HG03175 (cell line): ENCODE measurements at regions not wholly inside any gene's neighbourhood (a gene's known extent, or its start where the extent isn't known, plus 50 kb on each side); places are given as distances from the start of the nearest gene placed in this dataset.
A peak's percentile ranks its signal among the peaks of the same experiment; 100 is the strongest.

Experiments used
- ATAC-seq: cut with Tn5 transposase; IDR thresholded peaks from one replicate; pipeline ENCODE4 v1.9.1; 2021; ENCODE audit warnings: mild to moderate bottlenecking, moderate library complexity; ENCODE audit not compliant: unreplicated experiment

- ATAC-seq, result peak; percentile 50
These were observed 299.7 kb downstream of the CWC27 start for GRCh38 chr5:65068410-65068809.

DNA sequence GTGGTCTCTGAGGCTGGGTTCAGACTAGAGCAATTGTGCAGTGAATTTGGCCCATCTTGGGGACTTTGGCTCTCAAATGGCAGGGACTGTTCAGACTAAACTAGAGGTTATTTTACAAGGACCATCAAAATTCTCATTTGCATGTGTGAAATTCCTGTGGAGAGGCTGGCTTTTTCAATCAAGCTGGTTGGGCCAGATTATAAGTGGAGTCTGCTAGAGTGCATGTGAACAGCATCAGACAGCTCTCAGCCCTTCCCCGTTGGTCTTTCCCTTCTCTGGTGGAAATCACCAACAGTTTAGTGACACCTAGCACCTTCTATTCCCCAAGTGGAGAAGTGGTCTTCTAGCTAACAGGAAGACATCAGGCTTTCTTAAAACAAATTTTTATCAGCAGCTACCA lies 301.3 kb downstream of the CWC27 start:
- no peak for ATAC-seq

DNA sequence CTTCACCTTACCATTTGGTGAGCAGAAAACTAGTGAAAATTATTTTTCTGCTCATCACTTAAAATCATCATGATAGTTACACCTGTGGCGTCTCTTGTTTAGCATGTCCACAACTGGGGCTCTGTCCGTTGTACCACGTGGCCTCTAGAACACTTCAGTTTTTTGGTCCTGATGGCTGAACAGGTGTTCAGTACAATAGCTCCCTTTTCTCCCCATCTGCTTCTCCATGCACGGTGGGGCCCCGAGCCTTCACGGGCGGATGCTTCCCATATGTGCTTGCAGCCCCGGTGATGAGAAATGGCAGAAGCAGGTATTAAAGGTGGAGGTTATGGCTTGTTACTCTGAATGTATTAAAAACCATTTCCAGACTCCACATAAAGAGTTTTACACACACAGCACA lies 304.1 kb downstream of the CWC27 start:
- no peak for ATAC-seq

DNA sequence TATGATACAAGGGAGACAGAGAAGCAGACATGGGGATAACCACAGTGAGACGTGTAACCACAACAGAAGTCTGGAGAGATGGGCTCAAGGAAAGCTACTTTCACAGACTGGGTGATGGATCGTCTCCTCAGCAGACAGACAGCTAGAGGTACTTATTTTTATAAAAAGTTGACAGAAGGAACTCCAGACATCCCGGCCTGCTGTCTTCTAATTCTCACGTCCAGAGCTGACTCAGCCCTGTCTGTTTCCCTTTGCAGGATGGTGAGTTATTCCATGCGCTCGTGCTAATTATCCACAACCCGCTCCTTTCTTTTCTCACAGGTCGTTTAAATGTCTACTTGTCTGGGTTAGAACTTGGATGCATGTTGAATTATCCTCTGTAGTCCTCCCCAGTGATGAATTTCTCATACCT lies 304.5 kb downstream of the CWC27 start:
- no peak for ATAC-seq

- no peak for ATAC-seq
These were observed 307.0 kb downstream of the CWC27 start for GRCh38 chr5:65075623-65076250.

GRCh38 chr5:65076251-65076869 lies 307.6 kb downstream of the CWC27 start:
- peak; percentile 90 for ATAC-seq

- ATAC-seq, result no peak
These were observed 308.9 kb downstream of the CWC27 start for GRCh38 chr5:65077653-65078052.

DNA sequence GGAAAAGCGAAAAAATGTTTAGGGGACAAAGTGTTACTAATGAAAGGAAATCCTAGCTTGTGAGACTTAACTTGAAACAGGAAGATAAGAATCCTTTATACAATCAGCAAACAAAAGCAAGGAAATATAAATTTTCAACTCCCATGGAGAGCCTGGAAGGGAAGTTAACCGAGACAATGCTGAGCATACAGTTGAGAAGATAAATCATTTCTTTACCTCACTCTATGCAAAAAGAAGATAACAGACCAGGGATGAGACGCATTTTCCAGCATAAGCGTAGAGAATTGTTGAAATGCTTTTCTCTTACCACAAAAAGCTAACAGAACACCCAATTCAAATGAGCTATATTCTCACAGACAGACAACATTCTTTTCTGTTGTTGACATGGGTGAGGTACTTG lies 309.6 kb downstream of the CWC27 start:
- ATAC-seq, result no peak

GRCh38 chr5:65081071-65081470 lies 312.3 kb downstream of the CWC27 start:
- no peak for ATAC-seq

- ATAC-seq, result no peak
These were observed 316.2 kb downstream of the CWC27 start for GRCh38 chr5:65084795-65085515.

DNA sequence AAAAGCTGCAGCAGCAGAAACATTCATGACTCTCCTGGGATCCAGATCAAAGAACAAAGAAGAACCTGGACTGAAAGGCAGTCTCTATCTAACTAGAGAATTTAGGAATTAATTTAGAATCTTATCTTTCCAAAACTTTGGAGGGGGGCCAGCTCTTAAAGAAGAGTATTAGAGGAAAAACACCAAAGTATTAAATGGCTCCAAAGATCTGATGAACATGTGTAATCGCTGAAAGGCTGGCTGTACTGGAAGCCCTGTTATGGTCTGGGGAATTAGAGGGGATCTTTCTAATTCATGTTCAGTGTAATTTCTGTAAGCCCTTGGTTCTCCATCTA lies 316.8 kb downstream of the CWC27 start:
- ATAC-seq, result no peak

DNA sequence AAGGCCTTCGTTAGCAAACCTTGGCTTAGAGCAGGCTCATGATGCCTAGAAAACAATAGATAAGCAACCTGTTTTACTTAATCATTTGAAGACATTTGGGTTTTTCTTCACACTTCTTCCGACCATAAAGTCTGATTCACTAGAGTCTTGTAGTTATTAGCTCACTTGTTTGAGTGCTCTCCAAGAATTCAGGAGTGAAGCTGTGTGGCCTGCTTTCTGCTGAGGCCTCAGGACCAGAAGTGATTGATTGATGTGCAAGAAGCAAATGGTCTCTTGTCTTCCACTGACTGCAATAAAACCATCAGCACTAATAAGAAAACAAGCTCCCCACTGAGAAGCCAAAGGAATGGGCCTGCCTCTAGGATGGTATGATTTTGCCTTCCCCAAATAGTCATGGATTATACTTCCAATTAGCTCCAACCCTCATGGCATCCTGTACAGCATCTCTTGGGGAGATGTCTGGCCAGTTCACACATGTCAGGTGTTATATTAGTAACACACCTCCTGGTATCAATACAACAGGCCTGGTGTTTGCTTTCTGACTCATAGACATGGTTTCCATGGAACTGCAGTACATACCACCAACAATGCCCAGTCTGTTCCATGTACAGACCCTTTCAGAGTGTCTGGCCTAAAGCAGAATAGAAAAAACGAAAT lies 317.6 kb downstream of the CWC27 start:
- no peak for ATAC-seq

- no peak for ATAC-seq
These were observed 318.4 kb downstream of the CWC27 start for GRCh38 chr5:65087154-65087553.

- no peak for ATAC-seq
These were observed 325.5 kb downstream of the CWC27 start for GRCh38 chr5:65094279-65094678.

DNA sequence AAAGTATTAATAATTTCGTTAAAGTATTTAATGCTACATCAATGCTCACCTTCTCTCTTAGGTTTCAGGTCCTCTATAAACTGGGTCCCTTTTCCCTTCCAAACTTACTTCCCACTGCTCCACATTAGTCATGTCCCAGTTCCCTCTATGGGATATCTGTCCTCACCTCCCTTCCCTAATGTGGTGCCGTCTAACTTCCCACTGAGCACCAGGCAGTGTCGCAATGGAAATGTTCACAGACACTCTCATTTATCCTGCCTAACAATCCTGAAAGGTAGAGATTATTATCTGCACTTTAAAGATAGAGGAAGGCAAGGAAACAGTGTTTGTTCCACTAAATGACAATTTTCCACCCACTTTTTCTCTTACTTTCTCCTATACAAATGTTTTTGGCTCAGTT lies 329.7 kb downstream of the CWC27 start:
- ATAC-seq, result no peak
